ENCODE measurements at regions not wholly inside any gene's neighbourhood (a gene's known extent, or its start where the extent isn't known, plus 50 kb on each side); places are given as distances from the start of the nearest gene placed in this dataset.

DNA sequence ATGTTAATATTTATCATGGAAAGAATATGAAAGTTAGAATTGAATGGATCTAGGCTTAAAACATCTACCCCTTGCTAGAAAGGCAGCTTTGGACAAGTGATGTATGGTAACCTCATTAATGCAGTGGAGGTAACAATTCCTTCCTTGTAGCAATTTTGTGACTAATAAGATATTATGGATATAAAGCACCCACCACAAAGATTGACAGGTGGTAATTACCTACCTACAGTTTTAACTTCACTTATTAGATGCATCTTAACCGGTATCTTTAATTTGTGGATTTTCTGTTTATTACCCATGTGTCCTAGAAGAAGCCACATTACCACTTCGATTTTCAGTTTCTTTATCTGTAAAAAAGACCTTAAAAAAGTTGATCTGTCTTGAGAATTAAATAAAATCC lies 367.0 kb downstream of the DSC3 start:
- TF ChIP-seq MYC (IDR thresholded peaks at IDR 0.05; ENCODE audit: borderline replicate concordance, low read length) = no peak
- no peak for TF ChIP-seq EHMT2 (IDR thresholded peaks at IDR 0.05; ENCODE audit: low read depth)
- TF ChIP-seq, protein P1, sequence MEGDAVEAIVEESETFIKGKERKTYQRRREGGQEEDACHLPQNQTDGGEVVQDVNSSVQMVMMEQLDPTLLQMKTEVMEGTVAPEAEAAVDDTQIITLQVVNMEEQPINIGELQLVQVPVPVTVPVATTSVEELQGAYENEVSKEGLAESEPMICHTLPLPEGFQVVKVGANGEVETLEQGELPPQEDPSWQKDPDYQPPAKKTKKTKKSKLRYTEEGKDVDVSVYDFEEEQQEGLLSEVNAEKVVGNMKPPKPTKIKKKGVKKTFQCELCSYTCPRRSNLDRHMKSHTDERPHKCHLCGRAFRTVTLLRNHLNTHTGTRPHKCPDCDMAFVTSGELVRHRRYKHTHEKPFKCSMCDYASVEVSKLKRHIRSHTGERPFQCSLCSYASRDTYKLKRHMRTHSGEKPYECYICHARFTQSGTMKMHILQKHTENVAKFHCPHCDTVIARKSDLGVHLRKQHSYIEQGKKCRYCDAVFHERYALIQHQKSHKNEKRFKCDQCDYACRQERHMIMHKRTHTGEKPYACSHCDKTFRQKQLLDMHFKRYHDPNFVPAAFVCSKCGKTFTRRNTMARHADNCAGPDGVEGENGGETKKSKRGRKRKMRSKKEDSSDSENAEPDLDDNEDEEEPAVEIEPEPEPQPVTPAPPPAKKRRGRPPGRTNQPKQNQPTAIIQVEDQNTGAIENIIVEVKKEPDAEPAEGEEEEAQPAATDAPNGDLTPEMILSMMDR (IDR thresholded peaks at IDR 0.05) = no peak
- no peak for TF ChIP-seq MAZ (IDR thresholded peaks at IDR 0.05; ENCODE audit: borderline replicate concordance, low read depth, low read length)
